GM12875 (cell line): ENCODE measurements at regions not wholly inside any gene's neighbourhood (a gene's known extent, or its start where the extent isn't known, plus 50 kb on each side); places are given as distances from the start of the nearest gene placed in this dataset.
"Not testable (repeated sequence)": the region's sequence is repeated elsewhere in the genome, so short reads cannot be mapped to it uniquely, and the experiment has no call there.

ENCODE experiments used
- H3K4me3 ChIP-seq: one replicate; pipeline ENCODE4 v1.5.1; 2011; ENCODE audit warnings: low read depth, low read length, control low read depth
- CTCF ChIP-seq: IDR thresholded peaks from 2 replicates; pipeline ENCODE4 v1.5.1; 2011; ENCODE audit warnings: low read depth, mild to moderate bottlenecking, control low read depth, inconsistent platforms, low read length, moderate library complexity, borderline replicate concordance; ENCODE audit not compliant: insufficient read depth

- H3K4me3 ChIP-seq, result no peak overlapping the region
- TF ChIP-seq CTCF, result no peak
Observed at GRCh38 chr2:870426-870825, 80.2 kb upstream of the SNTG2 start.

- no peak overlapping the region for H3K4me3 ChIP-seq
- no peak for TF ChIP-seq CTCF
Observed at GRCh38 chr2:869894-870293, 80.8 kb upstream of the SNTG2 start.

GRCh38 chr2:869357-869871, 81.2 kb upstream of the SNTG2 start:
- H3K4me3 ChIP-seq, result no peak overlapping the region
- TF ChIP-seq CTCF, result no peak

GRCh38 chr2:868857-869256, 81.8 kb upstream of the SNTG2 start:
- not testable (repeated sequence) for H3K4me3 ChIP-seq

- no peak overlapping the region for H3K4me3 ChIP-seq
- TF ChIP-seq CTCF, result no peak
Observed at GRCh38 chr2:867296-867695, 83.4 kb upstream of the SNTG2 start.

- no peak overlapping the region for H3K4me3 ChIP-seq
- TF ChIP-seq CTCF, result no peak
Observed at GRCh38 chr2:866887-867286, 83.8 kb upstream of the SNTG2 start.

- no peak overlapping the region for H3K4me3 ChIP-seq
- no peak for TF ChIP-seq CTCF
Observed at GRCh38 chr2:866009-866680, 84.5 kb upstream of the SNTG2 start.
